BLaER1 treated with 17β-estradiol and CSF1 and Interleukin-3, amounts not matched to agents 10 nM and 100 nM (cell line): ENCODE measurements at regions not wholly inside any gene's neighbourhood (a gene's known extent, or its start where the extent isn't known, plus 50 kb on each side); places are given as distances from the start of the nearest gene placed in this dataset.
"Not testable (repeated sequence)": the region's sequence is repeated elsewhere in the genome, so short reads cannot be mapped to it uniquely, and the experiment has no call there.

Source experiments
- H3K27ac ChIP-seq, 11 experiments: shearing (Covaris generic); formaldehyde crosslinking; 2 replicates each; pipeline ENCODE4 v1.8.1; 2022
- H3K27me3 ChIP-seq, 11 experiments: shearing (Covaris generic); formaldehyde crosslinking; 2 replicates each; pipeline ENCODE4 v1.8.1; 2022
- H3K36me3 ChIP-seq, 11 experiments: shearing (Covaris generic); formaldehyde crosslinking; 2 replicates each; pipeline ENCODE4 v1.8.1; 2022
- H3K4me1 ChIP-seq, 10 experiments: shearing (Covaris generic); formaldehyde crosslinking; 2 replicates each; pipeline ENCODE4 v1.8.1; 2022
- H3K4me2 ChIP-seq, 11 experiments: shearing (Covaris generic); formaldehyde crosslinking; 2 replicates each; pipeline ENCODE4 v1.8.1; 2022
- H3K4me3 ChIP-seq, 10 experiments: shearing (Covaris generic); formaldehyde crosslinking; 2 replicates each; pipeline ENCODE4 v1.8.1; 2022
- H3K9ac ChIP-seq, 11 experiments: shearing (Covaris generic); formaldehyde crosslinking; 2 replicates each; pipeline ENCODE4 v1.8.1; 2022
- H3K9me3 ChIP-seq, 11 experiments: shearing (Covaris generic); formaldehyde crosslinking; replicated peaks in 1 of 11; 2 replicates each; pipeline ENCODE4 v1.8.1; 2022
- H4K20me1 ChIP-seq, 11 experiments: shearing (Covaris generic); formaldehyde crosslinking; 2 replicates each; pipeline ENCODE4 v1.8.1; 2022
- Cebpa-rat ChIP-seq, 11 experiments: shearing (Covaris generic); IDR thresholded peaks; 2 replicates each; pipeline ENCODE4 v1.8.1; 2022

DNA sequence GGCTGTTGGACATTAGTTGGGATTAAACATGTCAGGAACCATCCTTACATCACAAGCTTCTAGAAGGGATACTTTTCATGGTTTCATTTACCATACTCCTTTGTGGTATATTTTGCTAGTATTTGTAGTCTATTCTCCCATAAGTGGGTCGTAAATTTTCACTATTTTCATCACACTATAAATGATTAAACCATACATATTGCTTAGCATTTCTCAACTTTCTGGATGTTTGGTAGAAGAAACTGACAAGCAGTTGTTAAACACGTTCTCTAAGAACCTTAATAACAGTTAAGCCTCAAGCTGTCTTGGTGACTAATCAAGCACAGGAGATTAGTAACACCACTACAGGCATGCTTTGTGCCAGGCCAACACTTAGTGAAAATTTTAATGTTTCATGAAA is 375.5 kb downstream of the NAF1 start:
- no peak for TF ChIP-seq Cebpa-rat (IDR thresholded peaks at IDR 0.05)
- Histone ChIP-seq H3K4me3 (no peak overlapping the region), H3K9me3 (no peaks in the 10 kb centered on the region), H3K4me2 (no peak overlapping the region), H3K27me3 (no peaks in the 10 kb centered on the region), H3K36me3 (no peaks in the 10 kb centered on the region), H4K20me1 (no peaks in the 10 kb centered on the region), H3K27ac (no peak overlapping the region), H3K4me1 (no peaks in the 10 kb centered on the region), H3K9ac (no peak overlapping the region)

GRCh38 chr4:162787120-162787519 is 379.6 kb downstream of the NAF1 start:
- TF ChIP-seq Cebpa-rat (IDR thresholded peaks at IDR 0.05): no peak
- H3K4me3 ChIP-seq: no peak overlapping the region
- peaks cover 0 to 12% (median 0%) of the 10 kb centered on the region in 10 experiments; a peak in 2 of 20 replicates for H3K4me1 ChIP-seq
- H3K36me3 ChIP-seq: no peaks in the 10 kb centered on the region
- H3K4me2 ChIP-seq: no peak overlapping the region
- no peaks in the 10 kb centered on the region for H3K9me3 ChIP-seq
- no peaks in the 10 kb centered on the region for H3K27me3 ChIP-seq
- no peak overlapping the region for H3K9ac ChIP-seq
- H3K27ac ChIP-seq: no peak overlapping the region
- no peaks in the 10 kb centered on the region for H4K20me1 ChIP-seq

GRCh38 chr4:162782778-162783525 is 383.7 kb downstream of the NAF1 start:
- no peaks in the 10 kb centered on the region for H3K36me3 ChIP-seq
- TF ChIP-seq Cebpa-rat (IDR thresholded peaks at IDR 0.05): no peak
- H3K4me2 ChIP-seq: peak overlapping the region in 2 of 11 experiments; percentile 17 to 49; a peak in 3 of 22 replicates
- no peaks in the 10 kb centered on the region for H3K27me3 ChIP-seq
- no peak overlapping the region for H3K9ac ChIP-seq
- no peak overlapping the region for H3K27ac ChIP-seq
- peaks cover 0 to 17% (median 0%) of the 10 kb centered on the region in 10 experiments; a peak in 2 of 20 replicates for H3K4me1 ChIP-seq
- no peaks in the 10 kb centered on the region for H4K20me1 ChIP-seq
- no peaks in the 10 kb centered on the region for H3K9me3 ChIP-seq
- no peak overlapping the region for H3K4me3 ChIP-seq

- H3K4me2 ChIP-seq: peak overlapping the region in 2 of 11 experiments; percentile 17 to 49; a peak in 2 of 22 replicates
- no peak overlapping the region for H3K9ac ChIP-seq
- peaks cover 0 to 17% (median 0%) of the 10 kb centered on the region in 10 experiments; a peak in 2 of 20 replicates for H3K4me1 ChIP-seq
- H3K9me3 ChIP-seq: no peaks in the 10 kb centered on the region
- no peaks in the 10 kb centered on the region for H3K27me3 ChIP-seq
- H4K20me1 ChIP-seq: no peaks in the 10 kb centered on the region
- no peaks in the 10 kb centered on the region for H3K36me3 ChIP-seq
- no peak for TF ChIP-seq Cebpa-rat (IDR thresholded peaks at IDR 0.05)
- no peak overlapping the region for H3K27ac ChIP-seq
- no peak overlapping the region for H3K4me3 ChIP-seq
These were observed 384.5 kb downstream of the NAF1 start for GRCh38 chr4:162782096-162782777.

GRCh38 chr4:162770761-162771490 is 395.8 kb downstream of the NAF1 start:
- no peaks in the 10 kb centered on the region for H3K27me3 ChIP-seq
- H3K27ac ChIP-seq: no peak overlapping the region
- no peaks in the 10 kb centered on the region for H3K4me1 ChIP-seq
- no peaks in the 10 kb centered on the region for H3K36me3 ChIP-seq
- H3K9ac ChIP-seq: no peak overlapping the region
- TF ChIP-seq Cebpa-rat (IDR thresholded peaks at IDR 0.05): no peak
- no peak overlapping the region for H3K4me2 ChIP-seq
- H3K4me3 ChIP-seq: no peak overlapping the region
- no peaks in the 10 kb centered on the region for H3K9me3 ChIP-seq
- H4K20me1 ChIP-seq: no peaks in the 10 kb centered on the region

- Histone ChIP-seq H3K4me1 (no peaks in the 10 kb centered on the region), H3K27me3 (no peaks in the 10 kb centered on the region), H3K9ac (no peak overlapping the region), H3K36me3 (no peaks in the 10 kb centered on the region), H3K4me2 (no peak overlapping the region), H3K4me3 (no peak overlapping the region), H3K9me3 (no peaks in the 10 kb centered on the region), H4K20me1 (no peaks in the 10 kb centered on the region), H3K27ac (no peak overlapping the region)
- TF ChIP-seq Cebpa-rat (IDR thresholded peaks at IDR 0.05): no peak
These were observed 399.6 kb downstream of the NAF1 start for GRCh38 chr4:162767083-162767482.

- no peak overlapping the region for H3K4me3 ChIP-seq
These were observed 404.7 kb downstream of the NAF1 start for GRCh38 chr4:162761965-162762364.

GRCh38 chr4:162740228-162740627 is 426.5 kb downstream of the NAF1 start:
- peaks cover 0 to 14% (median 2%) of the 10 kb centered on the region in 11 experiments; a peak in 7 of 22 replicates for H3K9me3 ChIP-seq
- H3K4me3 ChIP-seq, H3K27me3 ChIP-seq, H3K4me1 ChIP-seq, H3K36me3 ChIP-seq, H3K27ac ChIP-seq, H3K9ac ChIP-seq, H3K4me2 ChIP-seq, H4K20me1 ChIP-seq: not testable (repeated sequence)

More at GRCh38 chr4:162761965-162762364, 404.7 kb downstream of the NAF1 start:
- no peaks in the 10 kb centered on the region for H3K27me3 ChIP-seq
- no peak overlapping the region for H3K9ac ChIP-seq
- H3K4me1 ChIP-seq: no peaks in the 10 kb centered on the region
- no peaks in the 10 kb centered on the region for H4K20me1 ChIP-seq
- H3K4me2 ChIP-seq: no peak overlapping the region
- no peak for TF ChIP-seq Cebpa-rat (IDR thresholded peaks at IDR 0.05)
- H3K36me3 ChIP-seq: no peaks in the 10 kb centered on the region
- no peaks in the 10 kb centered on the region for H3K9me3 ChIP-seq
- no peak overlapping the region for H3K27ac ChIP-seq

DNA sequence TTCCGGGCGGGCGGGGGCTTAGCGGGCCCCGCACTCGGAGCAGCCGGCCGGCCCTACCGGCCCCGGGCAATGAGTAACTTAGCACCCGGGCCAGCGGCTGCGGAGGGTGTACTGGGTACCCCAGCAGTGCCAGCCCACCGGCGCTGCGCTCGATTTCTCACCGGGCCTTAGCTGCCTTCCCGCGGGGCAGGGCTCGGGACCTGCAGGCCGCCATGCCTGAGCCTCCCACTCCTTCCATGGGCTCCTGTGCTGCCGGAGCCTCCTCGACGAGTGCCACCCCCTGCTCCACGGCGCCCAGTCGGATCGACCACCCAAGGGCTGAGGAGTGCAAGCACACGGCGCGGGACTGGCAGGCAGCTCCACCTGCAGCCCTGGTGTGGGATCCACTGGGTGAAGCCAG is 427.1 kb downstream of the NAF1 start:
- not testable (repeated sequence) for H3K36me3 ChIP-seq, H3K4me2 ChIP-seq, H3K4me3 ChIP-seq, H3K4me1 ChIP-seq, H4K20me1 ChIP-seq, H3K9ac ChIP-seq, H3K27me3 ChIP-seq, H3K27ac ChIP-seq
- peaks cover 0 to 14% (median 2%) of the 10 kb centered on the region in 11 experiments; a peak in 7 of 22 replicates for H3K9me3 ChIP-seq
